Ishikawa (cell line): ENCODE measurements at regions not wholly inside any gene's neighbourhood (a gene's known extent, or its start where the extent isn't known, plus 50 kb on each side); places are given as distances from the start of the nearest gene placed in this dataset.

Experiments used
- CREB1 ChIP-seq: IDR thresholded peaks from 2 replicates; pipeline ENCODE4 v1.6.1; 2012; ENCODE audit warnings: low read depth
- EP300 ChIP-seq: IDR thresholded peaks from 2 replicates; pipeline ENCODE4 v1.6.1; 2012; ENCODE audit warnings: borderline replicate concordance
- FOXM1 ChIP-seq: IDR thresholded peaks from 2 replicates; pipeline ENCODE4 v1.6.1; 2012; ENCODE audit warnings: low read depth, borderline replicate concordance
- RAD21 ChIP-seq: IDR thresholded peaks from 2 replicates; pipeline ENCODE4 v1.6.1; 2012; ENCODE audit warnings: low read depth
- REST ChIP-seq: IDR thresholded peaks from 2 replicates; pipeline ENCODE4 v1.6.1; 2012; ENCODE audit warnings: low read depth, mild to moderate bottlenecking
- TAF1 ChIP-seq: IDR thresholded peaks from 2 replicates; pipeline ENCODE4 v1.6.1; 2012; ENCODE audit warnings: low read depth, mild to moderate bottlenecking
- TCF12 ChIP-seq: IDR thresholded peaks from 2 replicates; pipeline ENCODE4 v1.6.1; 2012; ENCODE audit warnings: low read depth
- TEAD4 ChIP-seq: IDR thresholded peaks from 2 replicates; pipeline ENCODE4 v1.6.1; 2012
- ZBTB7A ChIP-seq: IDR thresholded peaks from 2 replicates; pipeline ENCODE4 v1.6.1; 2012; ENCODE audit warnings: low read depth
- TF ChIP-seq, protein P1 (sequence below): IDR thresholded peaks from 2 replicates; pipeline ENCODE4 v1.6.1; 2012

GRCh38 chr2:15768142-15768541 is 172.2 kb upstream of the MYCN start:
- TF ChIP-seq FOXM1 (no peak), TCF12 (no peak), REST (no peak), EP300 (no peak), CREB1 (no peak), RAD21 (no peak), TAF1 (no peak), TEAD4 (no peak), ZBTB7A (no peak)
- TF ChIP-seq, protein P1, sequence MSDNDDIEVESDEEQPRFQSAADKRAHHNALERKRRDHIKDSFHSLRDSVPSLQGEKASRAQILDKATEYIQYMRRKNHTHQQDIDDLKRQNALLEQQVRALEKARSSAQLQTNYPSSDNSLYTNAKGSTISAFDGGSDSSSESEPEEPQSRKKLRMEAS: no peak
